ENCODE measurements at regions not wholly inside any gene's neighbourhood (a gene's known extent, or its start where the extent isn't known, plus 50 kb on each side); places are given as distances from the start of the nearest gene placed in this dataset.

DNA sequence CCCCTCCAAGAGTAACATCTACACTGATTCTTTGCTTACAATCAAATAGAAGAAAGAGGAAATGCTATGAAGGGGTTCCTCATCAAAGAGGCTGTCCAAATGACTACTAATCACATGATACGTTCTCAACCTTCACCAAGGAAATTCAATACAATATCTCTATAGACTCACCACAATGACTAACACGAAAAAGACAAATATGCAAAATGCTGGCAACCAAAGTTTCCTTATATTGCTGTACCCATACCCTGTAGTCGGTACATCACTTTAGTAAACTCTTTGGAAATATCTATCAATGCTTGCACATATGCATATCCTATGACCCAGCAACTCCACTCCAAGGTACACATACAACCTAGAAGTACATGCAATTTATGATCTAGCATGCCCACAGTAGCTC is 1296.6 kb downstream of the AACS start:
- 72 to 83% (median 72%) methylated on average over 3 of the region's 3 CpGs for WGBS, 4 donors

DNA sequence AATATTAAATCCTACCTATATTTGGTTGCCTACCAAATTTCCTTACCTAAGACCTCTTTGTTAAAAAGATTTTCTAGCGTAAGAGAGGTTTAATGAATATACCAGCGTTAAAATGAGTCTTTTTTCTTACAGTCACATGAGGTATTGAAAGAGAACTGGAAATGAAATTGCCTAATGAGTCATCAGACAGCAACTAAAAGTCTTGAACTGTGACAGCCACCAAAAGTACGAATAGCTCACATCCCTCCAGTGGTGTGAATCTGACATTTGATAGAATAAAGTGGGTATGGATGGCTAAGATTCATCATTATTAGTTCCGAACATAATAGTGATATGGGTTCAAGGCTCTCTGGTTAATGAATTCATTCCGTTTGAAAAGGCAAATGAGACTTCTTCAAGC is 1297.3 kb downstream of the AACS start:
- TF ChIP-seq, protein P1, sequence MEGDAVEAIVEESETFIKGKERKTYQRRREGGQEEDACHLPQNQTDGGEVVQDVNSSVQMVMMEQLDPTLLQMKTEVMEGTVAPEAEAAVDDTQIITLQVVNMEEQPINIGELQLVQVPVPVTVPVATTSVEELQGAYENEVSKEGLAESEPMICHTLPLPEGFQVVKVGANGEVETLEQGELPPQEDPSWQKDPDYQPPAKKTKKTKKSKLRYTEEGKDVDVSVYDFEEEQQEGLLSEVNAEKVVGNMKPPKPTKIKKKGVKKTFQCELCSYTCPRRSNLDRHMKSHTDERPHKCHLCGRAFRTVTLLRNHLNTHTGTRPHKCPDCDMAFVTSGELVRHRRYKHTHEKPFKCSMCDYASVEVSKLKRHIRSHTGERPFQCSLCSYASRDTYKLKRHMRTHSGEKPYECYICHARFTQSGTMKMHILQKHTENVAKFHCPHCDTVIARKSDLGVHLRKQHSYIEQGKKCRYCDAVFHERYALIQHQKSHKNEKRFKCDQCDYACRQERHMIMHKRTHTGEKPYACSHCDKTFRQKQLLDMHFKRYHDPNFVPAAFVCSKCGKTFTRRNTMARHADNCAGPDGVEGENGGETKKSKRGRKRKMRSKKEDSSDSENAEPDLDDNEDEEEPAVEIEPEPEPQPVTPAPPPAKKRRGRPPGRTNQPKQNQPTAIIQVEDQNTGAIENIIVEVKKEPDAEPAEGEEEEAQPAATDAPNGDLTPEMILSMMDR (IDR thresholded peaks at IDR 0.05): no peak
- TF ChIP-seq POLR2A (IDR thresholded peaks at IDR 0.05): no peak
- Histone ChIP-seq H3K4me1 (no peaks in the 10 kb centered on the region), H3K4me3 (no peak overlapping the region), H3K9me3 (no peaks in the 10 kb centered on the region), H3K27me3 (peaks cover 0 to 5% (median 0%) of the 10 kb centered on the region in 9 donors), H3K27ac (no peak overlapping the region), H3K36me3 (no peaks in the 10 kb centered on the region)
- no peak for DNase-seq
- no peak for ATAC-seq
- intact Hi-C loops (cut with DNase I): no loop called here
- WGBS, 4 donors: 69 to 76% (median 71%) methylated on average over 5 of the region's 5 CpGs

More for the DNA sequence above, 1296.6 kb downstream of the AACS start:
- intact Hi-C loops (cut with DNase I): no loop called here
- no peak overlapping the region for H3K27ac ChIP-seq
- no peak for DNase-seq
- H3K4me3 ChIP-seq: no peak overlapping the region
- no peak for ATAC-seq
- H3K9me3 ChIP-seq: peaks cover 0 to 3% (median 0%) of the 10 kb centered on the region in 12 donors
- H3K36me3 ChIP-seq: no peaks in the 10 kb centered on the region
- no peaks in the 10 kb centered on the region for H3K4me1 ChIP-seq
- TF ChIP-seq, protein P1 (IDR thresholded peaks at IDR 0.05): no peak
- no peak for TF ChIP-seq POLR2A (IDR thresholded peaks at IDR 0.05)
- peaks cover 0 to 5% (median 0%) of the 10 kb centered on the region in 9 donors for H3K27me3 ChIP-seq

DNA sequence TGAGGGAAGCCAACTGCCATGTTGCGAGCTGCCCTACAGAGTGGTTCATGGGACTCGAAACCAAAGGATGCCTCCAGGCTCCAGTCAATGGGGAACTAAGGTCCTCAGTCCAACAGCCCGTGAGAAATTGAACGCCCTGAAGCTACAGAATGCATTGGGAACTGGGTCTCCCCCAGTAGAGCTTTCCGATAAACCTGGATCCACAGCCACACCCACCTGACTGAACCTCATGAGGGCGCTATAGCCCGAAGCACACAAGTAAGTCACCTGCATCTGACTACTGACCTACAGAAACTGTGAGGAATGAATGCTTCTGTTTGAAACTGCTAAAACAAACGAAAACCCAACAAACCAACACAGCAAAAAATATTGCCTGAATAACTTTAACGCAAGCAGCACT is 1297.7 kb downstream of the AACS start:
- peaks cover 0 to 5% (median 0%) of the 10 kb centered on the region in 9 donors for H3K27me3 ChIP-seq
- DNase-seq: no peak
- H3K4me1 ChIP-seq: no peaks in the 10 kb centered on the region
- no peaks in the 10 kb centered on the region for H3K36me3 ChIP-seq
- TF ChIP-seq POLR2A (IDR thresholded peaks at IDR 0.05): no peak
- TF ChIP-seq, protein P1 (IDR thresholded peaks at IDR 0.05): no peak
- no peak overlapping the region for H3K4me3 ChIP-seq
- 54 to 66% (median 63%) methylated on average over 9 of the region's 9 CpGs for WGBS, 4 donors
- no peak for ATAC-seq
- intact Hi-C loops (cut with DNase I): no loop called here
- H3K9me3 ChIP-seq: no peaks in the 10 kb centered on the region
- no peak overlapping the region for H3K27ac ChIP-seq

DNA sequence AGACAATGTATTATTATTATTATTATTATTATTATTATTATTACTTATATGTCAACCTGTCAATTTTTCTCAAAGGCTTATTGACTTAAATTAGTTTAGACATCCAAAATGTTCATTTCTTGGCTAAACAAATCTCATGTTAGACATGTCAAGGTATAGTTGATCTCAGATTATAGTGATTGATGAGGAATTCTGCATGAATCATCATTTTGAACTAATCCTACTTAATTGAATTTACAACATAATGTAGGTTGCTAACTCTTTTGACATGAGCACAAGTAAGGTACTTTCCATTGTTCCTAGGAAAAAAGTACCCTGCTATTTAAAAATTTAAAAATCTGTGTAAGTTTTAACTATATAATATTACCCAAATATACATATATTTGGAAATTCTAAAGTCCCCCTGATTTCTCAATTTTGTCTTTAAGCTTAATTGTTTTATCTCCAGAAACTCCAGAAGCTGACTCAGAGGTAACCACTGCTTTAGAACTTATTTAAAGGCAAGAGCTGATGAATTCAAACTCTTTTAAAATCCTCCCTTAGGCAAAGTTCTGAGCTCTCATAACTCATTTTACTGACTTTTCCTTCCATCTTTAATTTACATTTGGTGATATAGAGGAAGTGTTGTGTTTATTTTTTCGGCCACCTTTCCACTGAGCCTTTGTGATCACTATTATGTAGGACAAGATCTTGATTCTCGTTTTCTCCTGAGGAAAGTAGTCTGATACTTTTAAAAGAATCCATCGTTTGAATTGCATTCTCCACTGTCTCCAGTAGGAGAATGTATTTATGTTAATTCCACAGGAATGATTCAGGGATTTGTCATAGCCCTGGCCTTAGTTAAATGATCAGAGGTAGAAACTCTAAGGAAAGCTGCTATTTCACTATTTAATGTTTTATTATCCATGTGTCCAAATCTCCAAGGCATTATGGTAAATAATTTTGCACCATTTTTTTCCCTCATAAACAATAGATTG is 1304.5 kb downstream of the AACS start:
- no peaks in the 10 kb centered on the region for H3K27me3 ChIP-seq
- ATAC-seq (no peak), DNase-seq (no peak)
- no peaks in the 10 kb centered on the region for H3K4me1 ChIP-seq
- WGBS, 4 donors: 38 to 53% (median 46%) methylated on average over 3 of the region's 3 CpGs
- H3K27ac ChIP-seq: no peak overlapping the region
- no peaks in the 10 kb centered on the region for H3K36me3 ChIP-seq
- intact Hi-C loops (cut with DNase I): no loop called here
- no peak for TF ChIP-seq POLR2A (IDR thresholded peaks at IDR 0.05)
- TF ChIP-seq, protein P1 (IDR thresholded peaks at IDR 0.05): no peak
- H3K4me3 ChIP-seq: no peak overlapping the region
- H3K9me3 ChIP-seq: no peaks in the 10 kb centered on the region

All from heart left ventricle (tissue), 16 donors.